ENCODE measurements at regions not wholly inside any gene's neighbourhood (a gene's known extent, or its start where the extent isn't known, plus 50 kb on each side); places are given as distances from the start of the nearest gene placed in this dataset.

GRCh38 chr7:22657479-22657878 lies 69.5 kb upstream of the IL6 start:
- TF ChIP-seq ATF3 (IDR thresholded peaks at IDR 0.05) (no peak), JUND (IDR thresholded peaks at IDR 0.05) (no peak), CTCF (IDR thresholded peaks at IDR 0.05; ENCODE audit: low read depth, low read length, missing input control) (no peak), REST (IDR thresholded peaks at IDR 0.05) (no peak), YY1 (IDR thresholded peaks at IDR 0.05) (no peak), TAF1 (conservative IDR thresholded peaks at IDR 0.05) (no peak), ZBTB33 (IDR thresholded peaks at IDR 0.05) (no peak), MAX (IDR thresholded peaks at IDR 0.05) (no peak), EGR1 (IDR thresholded peaks at IDR 0.05; ENCODE audit: low read depth in 2 of 2) (no peak), NR2F2 (IDR thresholded peaks at IDR 0.05) (no peak), RAD21 (IDR thresholded peaks at IDR 0.05) (no peak), FOXA1 (IDR thresholded peaks at IDR 0.05) (no peak)

All from liver (tissue), 3 donors.